ENCODE measurements at regions not wholly inside any gene's neighbourhood (a gene's known extent, or its start where the extent isn't known, plus 50 kb on each side); places are given as distances from the start of the nearest gene placed in this dataset.

DNA sequence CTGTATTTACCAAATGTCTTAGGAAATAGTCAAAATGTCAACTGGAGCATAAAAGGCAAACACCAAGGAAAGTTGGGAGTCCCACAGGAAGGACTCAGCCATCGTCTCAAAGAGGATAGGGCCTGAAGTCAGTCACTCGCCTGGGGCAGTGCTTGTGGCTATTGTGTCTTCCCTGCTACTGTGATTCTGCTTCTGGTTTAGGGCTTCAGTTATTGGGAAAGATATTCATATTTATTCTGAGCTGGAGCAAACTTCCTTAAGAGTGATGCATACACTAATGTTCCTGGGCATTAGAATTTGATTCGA lies 118.1 kb downstream of the EDEM1 start:
- no peak for DNase-seq

DNA sequence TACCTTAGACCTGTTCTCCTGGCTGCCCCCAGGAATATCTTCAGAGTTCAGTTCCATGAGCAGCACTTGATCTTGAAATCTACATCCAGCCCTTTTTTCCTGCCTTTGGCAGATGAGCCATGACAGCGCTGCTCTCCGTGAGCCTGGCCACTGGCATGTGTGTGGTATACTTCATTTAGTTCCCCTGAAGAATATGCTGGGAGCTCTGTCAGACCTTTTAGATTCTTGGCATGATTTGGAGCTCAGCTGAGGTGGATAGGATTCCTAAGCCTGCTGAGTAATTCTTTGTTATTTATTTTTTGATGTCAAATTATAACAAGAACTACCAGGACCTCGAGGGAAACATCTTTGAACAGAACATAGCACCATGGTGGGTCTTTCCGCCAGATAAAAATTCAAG lies 121.7 kb downstream of the EDEM1 start:
- DNase-seq, result no peak

- DNase-seq, result no peak
Measured at GRCh38 chr3:5309602-5310001, 122.1 kb downstream of the EDEM1 start.

DNA sequence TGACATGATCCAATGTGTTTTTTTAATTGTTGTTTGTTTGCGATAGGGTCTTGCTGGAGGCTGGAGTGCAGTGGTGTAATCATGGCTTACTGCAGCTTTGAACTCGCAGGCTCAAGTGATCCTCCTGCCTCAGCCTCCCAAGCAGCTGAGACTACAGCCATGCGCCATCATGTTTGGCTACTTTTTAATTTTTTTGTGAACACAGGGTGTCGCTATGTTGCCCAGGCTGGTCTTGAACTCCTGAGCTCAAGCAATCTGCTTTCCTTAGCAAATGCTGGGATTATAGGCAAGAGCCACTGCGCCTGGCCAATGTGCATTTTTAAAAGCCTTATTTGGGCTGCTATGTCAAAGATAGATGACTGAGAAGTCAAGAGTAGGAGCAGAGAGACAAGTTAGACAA lies 123.0 kb downstream of the EDEM1 start:
- no peak for DNase-seq

DNA sequence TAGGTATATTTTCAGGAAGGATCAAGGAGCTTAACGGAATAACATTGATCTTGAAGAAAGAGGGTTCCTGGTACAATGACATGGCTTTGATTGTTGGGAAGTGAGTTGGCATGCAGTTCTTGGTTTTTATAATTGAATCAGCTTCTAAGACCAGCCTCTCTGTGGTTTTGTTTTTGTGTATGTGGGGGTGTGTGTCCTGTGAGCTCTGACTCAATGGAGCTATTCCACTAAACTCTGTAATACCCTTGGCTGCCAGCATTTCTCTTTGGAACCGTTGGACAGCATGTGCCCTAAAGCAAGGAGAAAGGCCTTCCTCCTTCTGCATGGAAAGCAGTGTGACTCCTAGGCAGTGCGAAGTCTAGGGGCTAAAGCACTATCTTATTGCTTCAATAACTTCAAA lies 124.8 kb downstream of the EDEM1 start:
- no peak for DNase-seq

- DNase-seq, result no peak
Measured at GRCh38 chr3:5314897-5315296, 127.4 kb downstream of the EDEM1 start.

- DNase-seq, result no peak
Measured at GRCh38 chr3:5317557-5317956, 130.1 kb downstream of the EDEM1 start.

DNA sequence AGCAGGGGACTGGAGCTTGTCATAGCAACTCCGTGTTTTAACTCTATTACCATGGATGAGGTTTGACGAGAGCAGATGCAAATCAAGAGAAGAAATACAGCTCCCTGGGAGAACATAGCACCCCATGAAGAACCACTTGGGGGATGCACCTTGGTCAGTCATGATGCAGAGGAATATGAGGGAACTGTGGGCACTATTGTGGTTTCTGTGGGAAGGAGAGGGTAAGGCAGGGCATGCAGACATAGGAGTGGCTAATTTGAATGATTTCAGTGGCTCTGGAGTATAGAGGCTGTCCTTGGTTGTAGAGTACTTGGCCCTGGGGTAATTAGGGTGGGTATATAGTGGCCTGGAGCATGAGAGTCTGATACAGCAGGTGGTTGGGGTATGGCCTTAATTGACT lies 131.9 kb downstream of the EDEM1 start:
- DNase-seq, result no peak

DNA sequence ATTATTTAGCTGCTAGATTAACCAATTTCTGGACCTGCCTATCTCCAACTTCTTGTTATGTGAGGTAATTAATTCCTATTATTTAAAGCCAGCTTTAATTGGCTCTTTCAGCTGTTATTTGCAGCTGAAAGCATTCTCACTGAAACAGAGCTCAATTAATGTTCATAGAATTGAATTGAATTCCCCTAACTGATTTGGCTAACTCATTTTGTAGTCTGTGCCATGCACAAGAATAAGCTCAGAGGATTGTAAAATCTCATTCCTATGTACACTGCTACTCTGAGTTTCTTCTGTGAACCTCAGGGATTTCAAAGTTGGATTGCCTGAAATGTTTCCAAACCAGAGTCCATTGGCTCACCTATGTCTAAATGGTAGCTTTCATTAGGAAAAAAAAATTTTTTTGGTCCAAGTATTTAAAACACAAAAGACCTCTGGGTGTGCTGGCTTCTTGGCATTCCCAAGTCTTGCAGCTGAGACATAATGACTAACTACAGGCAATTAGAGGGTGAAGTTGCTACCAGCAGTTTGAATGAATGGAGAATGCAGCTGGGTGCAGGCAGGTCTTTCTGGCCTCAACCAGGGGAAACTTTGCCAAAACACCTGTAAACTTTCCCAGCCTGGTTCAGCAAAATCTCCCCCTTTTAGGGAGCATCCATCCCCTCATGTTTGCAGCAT lies 134.3 kb downstream of the EDEM1 start:
- DNase-seq, result no peak

DNA sequence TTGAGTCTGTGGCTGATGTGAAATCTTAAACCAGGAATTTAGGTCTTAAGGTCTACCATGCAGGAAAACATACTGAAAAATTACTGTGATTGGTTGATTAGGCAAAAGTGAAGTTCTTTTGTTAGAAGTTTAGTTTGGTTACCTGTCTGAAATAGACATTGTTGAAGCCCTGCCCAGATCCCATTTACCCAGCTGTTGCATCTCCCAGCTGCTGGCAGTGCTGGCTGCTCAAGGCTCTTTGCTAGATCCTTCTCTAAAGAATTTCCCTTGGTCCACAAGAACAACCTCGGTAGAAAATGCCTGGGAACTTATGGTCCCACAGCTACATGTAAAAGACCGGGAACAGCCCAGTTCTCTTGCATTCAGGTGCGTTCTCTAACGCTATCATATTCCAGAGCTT lies 137.3 kb downstream of the EDEM1 start:
- no peak for DNase-seq

DNA sequence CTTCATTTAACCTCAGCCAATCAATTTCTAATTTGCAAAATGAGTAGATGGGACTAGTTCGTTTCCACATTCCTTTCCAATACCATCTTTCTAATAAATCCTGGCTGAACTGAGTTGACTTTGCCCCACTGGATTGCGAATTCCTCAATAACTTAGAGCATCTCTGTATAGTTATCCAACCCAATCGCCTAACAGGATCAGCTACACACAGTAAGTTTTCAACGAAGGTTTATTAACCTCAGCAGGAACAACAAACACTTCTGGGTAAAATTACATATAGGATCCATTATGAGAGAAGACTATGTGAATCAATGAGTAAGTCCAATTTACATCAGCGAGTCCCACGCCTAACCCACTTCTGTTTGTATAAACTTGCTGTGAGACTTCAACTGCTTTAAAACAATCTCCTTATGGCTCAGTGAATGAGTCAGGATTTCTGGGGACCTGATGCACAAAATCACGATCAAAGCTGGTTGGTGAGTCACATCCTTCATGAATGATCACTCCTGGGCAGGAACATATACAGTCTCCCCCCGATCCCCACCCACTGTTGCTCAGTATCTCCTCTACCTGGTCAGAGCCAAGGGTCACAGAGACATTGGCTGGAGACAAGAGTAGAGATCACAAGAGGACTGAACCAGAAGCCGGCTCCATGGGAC lies 142.8 kb downstream of the EDEM1 start:
- DNase-seq, result no peak

GRCh38 chr3:5331567-5332269 lies 144.2 kb downstream of the EDEM1 start:
- DNase-seq, result no peak

DNA sequence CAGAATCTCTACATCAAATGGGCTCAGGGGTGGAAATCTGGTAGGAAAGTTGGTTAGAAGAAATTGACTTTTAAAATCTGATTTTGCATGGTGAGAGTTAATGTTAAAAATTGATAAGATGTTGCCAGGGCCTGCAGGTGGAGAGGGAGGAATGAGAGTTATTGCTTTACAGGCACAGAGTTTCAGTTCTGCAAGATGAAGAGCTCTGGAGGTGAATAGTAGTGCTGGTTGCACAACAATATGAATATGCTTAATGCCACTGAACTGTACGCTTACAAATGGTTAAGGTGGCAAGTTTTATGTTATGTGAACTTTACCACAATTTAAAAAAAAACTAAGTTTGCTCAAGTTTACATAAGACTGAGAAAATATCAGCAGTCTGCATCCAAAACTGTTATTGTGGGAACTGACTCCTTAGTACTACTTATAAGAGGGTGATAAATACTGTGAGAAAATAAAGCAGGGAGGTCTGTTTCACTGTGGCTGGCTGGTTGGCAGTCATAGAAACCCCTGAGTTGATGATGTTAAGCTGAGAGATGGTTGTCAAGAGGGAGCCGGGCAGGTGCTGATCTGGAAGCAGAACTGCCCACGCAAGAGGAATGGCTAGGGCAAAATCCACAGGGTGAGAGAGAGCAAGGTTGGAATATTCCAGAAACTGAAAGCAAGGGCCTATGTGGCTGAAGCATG lies 144.9 kb downstream of the EDEM1 start:
- DNase-seq, result no peak

DNA sequence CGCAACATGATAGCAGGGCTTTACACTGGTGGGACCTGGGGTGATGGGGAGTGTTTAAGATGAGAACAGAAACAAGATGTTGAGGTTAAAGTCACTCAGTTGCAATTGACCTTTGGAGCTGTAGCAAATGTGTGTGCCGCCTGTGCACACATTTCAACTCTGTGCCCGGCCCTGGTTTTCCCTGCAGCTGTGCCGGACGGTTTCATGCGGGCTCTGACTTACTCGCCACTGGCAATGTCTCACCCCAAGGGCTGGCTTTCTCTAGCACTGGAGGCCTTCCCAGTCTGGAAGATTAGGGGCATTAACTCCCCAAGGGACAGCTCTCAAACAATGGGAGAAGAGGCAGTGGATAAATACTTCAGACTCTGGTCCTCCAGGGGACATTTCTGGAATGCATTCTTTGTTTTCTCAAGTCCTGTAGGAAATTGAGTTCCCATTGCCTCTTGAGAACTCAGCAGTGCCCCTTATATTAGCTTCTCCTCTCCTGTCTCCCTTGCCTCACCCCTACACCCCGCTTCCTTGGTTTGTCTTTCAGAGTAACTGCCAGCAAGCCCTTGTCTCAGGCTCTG lies 152.5 kb downstream of the EDEM1 start:
- no peak for DNase-seq

- DNase-seq, result no peak
Measured at GRCh38 chr3:5341610-5342009, 154.1 kb downstream of the EDEM1 start.

DNA sequence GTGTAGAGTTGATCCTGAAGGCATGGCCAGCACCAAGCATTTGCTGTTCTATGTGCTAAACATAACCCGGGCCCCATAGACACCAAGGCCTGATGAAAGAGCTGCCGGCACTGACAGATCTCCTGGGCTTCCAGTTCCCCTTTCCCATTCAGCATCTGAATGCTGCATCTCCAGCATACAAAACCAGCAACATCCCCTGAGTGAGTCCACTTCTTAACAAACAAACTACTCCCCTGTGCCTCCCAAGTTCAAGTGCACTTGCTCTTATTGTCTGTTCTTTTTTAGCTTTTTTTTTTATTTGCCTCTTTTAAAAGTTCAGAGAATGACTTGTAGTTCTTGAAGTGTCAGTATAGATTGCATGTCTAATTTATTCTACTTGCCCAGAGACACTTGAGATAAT lies 156.0 kb downstream of the EDEM1 start:
- DNase-seq, result no peak

DNA sequence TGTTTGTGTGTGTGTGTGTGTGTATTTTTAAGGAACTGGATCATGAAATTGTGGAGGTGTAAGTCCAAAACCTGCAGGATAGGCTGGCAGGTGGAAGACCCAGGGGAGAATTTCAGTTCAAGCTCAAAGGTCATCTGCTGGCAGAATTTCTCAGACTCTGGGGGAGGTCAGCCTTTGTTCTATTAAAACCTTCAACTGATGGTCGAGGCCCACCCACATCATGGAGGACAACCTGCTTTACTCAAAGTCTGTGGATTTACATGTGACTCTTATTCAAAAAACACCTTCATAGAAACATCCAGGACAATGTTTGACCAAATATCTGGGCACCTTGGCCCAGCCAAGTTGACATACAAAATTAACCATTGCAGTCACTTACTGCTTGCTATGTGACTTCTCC lies 157.2 kb downstream of the EDEM1 start:
- DNase-seq, result no peak

GRCh38 chr3:5347486-5347885 lies 160.0 kb downstream of the EDEM1 start:
- peak; percentile 38 for DNase-seq

DNA sequence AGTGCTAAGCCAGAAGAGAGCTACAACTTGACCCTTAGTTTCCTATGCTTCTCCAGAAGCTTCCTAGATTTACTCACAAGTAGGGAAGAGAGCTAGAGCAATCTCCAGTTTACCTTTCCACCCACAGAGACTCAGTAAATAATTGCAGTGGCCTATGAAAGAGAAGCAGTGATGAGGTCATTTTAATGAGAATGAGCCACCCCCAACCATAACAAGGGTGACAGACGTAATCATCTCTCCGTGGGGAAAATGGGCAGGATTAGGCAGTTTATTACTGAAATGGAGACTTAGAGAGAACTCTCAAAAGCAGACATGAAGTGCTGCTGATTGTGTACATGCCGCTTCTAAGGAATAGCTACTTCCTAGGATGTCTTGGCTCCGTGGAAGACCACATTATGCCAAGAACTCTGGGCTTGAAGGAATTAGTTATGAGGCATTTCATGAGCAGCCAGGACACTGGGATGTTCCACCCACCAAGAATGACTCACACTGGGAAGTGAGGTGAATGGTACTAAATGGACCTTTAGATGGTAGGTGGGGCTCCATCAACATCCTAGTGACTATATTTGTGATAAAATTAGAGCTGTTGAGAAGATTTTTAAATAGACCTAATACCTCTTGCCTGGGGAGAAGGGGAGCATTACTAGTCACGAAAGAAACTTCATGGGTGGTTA lies 160.9 kb downstream of the EDEM1 start:
- peak; percentile 13 for DNase-seq

DNA sequence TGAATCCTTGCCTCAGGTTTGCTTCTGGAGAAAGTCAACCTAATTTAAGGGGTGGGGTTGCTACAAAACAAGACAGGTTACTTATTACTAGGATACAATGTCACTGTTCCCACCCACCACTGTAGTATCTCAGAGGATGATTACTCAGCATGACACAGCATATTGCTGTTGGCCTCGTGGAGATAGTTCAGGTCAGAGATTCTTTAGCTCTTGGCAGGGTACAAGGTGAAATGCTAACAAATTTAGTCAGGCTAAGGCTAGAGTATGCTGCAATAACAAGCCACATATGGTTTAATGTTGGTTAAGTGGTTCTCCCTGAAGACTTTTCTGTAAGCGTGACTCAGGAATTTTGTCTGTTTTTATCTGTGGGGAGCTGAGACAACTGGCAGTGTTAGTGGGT lies 161.8 kb downstream of the EDEM1 start:
- no peak for DNase-seq

DNA sequence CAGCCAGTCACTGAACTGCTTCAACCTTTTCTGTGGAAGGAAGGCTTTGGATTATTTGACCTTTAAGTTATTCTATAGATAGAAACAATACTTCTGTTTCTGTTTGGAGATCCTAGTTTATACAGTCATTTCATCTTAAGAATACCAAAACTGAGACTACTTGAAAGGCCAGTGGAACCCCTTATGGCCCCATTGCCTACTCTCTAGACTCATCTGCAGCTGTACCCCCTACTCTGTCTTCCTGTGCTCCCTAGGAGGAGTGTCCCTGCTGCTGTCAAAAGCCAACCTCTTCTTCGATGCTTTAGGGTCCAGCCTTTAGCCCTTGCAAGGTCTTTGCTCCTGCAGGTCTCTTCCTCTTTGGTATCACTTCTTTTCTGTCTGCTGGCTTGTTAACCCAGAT lies 169.6 kb downstream of the EDEM1 start:
- no peak for DNase-seq

GRCh38 chr3:5358911-5359310 lies 171.4 kb downstream of the EDEM1 start:
- no peak for DNase-seq

GRCh38 chr3:5360453-5360852 lies 172.9 kb downstream of the EDEM1 start:
- DNase-seq, result no peak

Data from NCI-H774 (cell line).